Immature natural killer cell (primary cell): ENCODE measurements at regions not wholly inside any gene's neighbourhood (a gene's known extent, or its start where the extent isn't known, plus 50 kb on each side); places are given as distances from the start of the nearest gene placed in this dataset.

Experiments used
- DNase-seq, 3 donors: peaks; one replicate each; pipeline ENCODE4 v3.0.0; 2022; ENCODE audit warnings: mixed read lengths in 1 of 3
- H3K27ac Mint-ChIP-seq, 6 donors: one replicate each; pipeline ENCODE4 v1.8.0; 2020; ENCODE audit warnings: mixed read lengths in 6 of 6, mild to moderate bottlenecking in 5 of 6, inconsistent platforms in 4 of 6, moderate library complexity in 3 of 6
- H3K27me3 Mint-ChIP-seq, 3 donors: one replicate each; pipeline ENCODE4 v1.8.0; 2020 to 2021; ENCODE audit warnings: low read depth in 3 of 3, mild to moderate bottlenecking in 3 of 3, mixed read lengths in 3 of 3, moderate library complexity in 3 of 3, inconsistent platforms in 1 of 3
- H3K36me3 Mint-ChIP-seq, 3 donors: one replicate each; pipeline ENCODE4 v1.8.0; 2020; ENCODE audit warnings: mixed read lengths in 3 of 3, inconsistent platforms in 2 of 3, mild to moderate bottlenecking in 2 of 3
- H3K4me1 Mint-ChIP-seq, 2 donors: one replicate each; pipeline ENCODE4 v1.8.0; 2020; ENCODE audit warnings: inconsistent platforms in 2 of 2, mild to moderate bottlenecking in 2 of 2, mixed read lengths in 2 of 2, moderate library complexity in 1 of 2
- H3K4me3 Mint-ChIP-seq, 5 donors: one replicate each; pipeline ENCODE4 v1.8.0; 2020; ENCODE audit warnings: mild to moderate bottlenecking in 5 of 5, mixed read lengths in 5 of 5, inconsistent platforms in 3 of 5, moderate library complexity in 3 of 5
- H3K9me3 Mint-ChIP-seq, 6 donors: one replicate each; pipeline ENCODE4 v1.8.0; 2020; ENCODE audit warnings: mild to moderate bottlenecking in 6 of 6, mixed read lengths in 6 of 6, inconsistent platforms in 4 of 6, moderate library complexity in 3 of 6

DNA sequence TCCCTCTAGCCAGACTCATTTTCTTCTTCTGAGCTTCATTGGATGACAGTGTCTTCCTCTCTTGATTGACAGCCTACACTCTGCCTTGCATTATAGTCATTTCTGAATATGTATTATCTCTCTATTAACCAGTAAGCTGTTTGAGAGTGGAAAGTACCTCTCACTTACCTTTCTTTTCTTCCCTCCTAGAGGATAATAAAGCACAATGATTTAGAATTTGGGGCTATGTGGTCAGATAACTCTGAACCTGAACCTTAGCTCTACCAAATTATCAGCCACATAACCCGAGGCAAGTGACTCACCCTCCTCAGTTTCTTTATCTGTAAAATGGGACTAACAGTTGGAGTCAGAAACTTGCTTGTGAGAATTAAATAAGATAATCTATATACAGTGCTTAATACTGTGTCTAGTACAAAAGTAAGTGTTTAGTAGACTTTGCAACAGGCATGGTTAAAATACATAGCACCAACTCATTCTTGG lies 331.8 kb upstream of the TBL1XR1 start:
- H3K9me3 Mint-ChIP-seq = no peaks in the 10 kb centered on the region
- H3K4me1 Mint-ChIP-seq = peaks cover 21 to 32% of the 10 kb centered on the region in 2 donors
- H3K36me3 Mint-ChIP-seq = no peaks in the 10 kb centered on the region
- H3K27ac Mint-ChIP-seq = no peak overlapping the region
- no peak overlapping the region for H3K4me3 Mint-ChIP-seq
- H3K27me3 Mint-ChIP-seq = peaks cover 0 to 2% (median 2%) of the 10 kb centered on the region in 3 donors
- no peak for DNase-seq

DNA sequence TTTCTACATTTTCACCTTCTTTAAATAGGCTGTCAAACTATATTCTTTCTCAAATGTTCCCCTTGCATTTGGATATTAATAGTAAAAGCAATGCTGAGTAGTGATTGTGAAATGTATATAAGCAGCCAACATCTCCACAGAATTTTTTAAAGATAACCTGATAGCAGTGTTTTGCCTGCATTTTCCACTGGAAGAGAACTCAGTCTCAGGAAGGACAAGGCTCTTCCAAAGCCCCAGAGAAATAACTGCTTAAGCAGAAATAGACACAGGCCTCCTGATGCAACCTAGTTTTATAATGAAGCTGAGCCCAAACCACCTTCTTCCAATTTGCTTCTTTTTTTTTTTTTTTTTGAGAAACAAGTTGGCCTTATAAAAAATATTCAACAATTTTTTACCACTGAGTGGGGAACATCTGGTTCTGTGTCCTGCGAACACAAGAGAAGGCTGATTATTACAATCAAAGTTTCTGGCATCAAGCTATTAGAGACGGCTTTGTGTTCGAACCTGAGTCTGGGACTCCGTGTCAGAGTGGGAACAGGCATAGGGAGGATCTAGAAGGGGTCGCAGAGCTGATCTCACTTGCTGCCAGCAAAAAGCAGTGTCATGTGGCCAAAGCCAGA lies 332.5 kb upstream of the TBL1XR1 start:
- Mint-ChIP-seq H3K9me3 (no peaks in the 10 kb centered on the region), H3K4me3 (no peak overlapping the region), H3K4me1 (peaks cover 19 to 29% of the 10 kb centered on the region in 2 donors), H3K27ac (no peak overlapping the region), H3K27me3 (peaks cover 0 to 2% (median 2%) of the 10 kb centered on the region in 3 donors), H3K36me3 (no peaks in the 10 kb centered on the region)
- no peak for DNase-seq

DNA sequence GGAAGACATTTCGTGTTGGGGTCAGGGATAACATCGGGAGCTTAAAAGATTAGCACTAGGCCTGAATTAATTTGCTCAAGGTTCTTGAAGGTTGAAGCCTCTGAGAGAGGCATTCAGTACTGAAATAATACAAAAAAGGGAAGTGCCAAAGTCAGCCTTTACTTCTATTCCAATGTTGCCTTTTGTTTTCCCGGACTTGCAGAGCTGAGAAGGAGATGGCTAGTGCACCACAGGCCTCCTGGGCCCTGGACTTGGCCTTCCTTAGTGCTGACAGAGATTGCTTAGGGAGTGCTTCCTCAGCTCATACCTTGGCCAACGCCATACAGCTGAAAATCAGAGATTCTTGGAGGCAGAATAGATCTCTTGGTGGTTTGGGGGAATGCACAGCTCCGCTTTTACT lies 333.6 kb upstream of the TBL1XR1 start:
- peaks cover 8 to 18% of the 10 kb centered on the region in 2 donors for H3K4me1 Mint-ChIP-seq
- DNase-seq = no peak
- no peaks in the 10 kb centered on the region for H3K9me3 Mint-ChIP-seq
- H3K27me3 Mint-ChIP-seq = peaks cover 0 to 2% (median 2%) of the 10 kb centered on the region in 3 donors
- no peak overlapping the region for H3K27ac Mint-ChIP-seq
- peaks cover 0 to 3% (median 0%) of the 10 kb centered on the region in 3 donors for H3K36me3 Mint-ChIP-seq
- no peak overlapping the region for H3K4me3 Mint-ChIP-seq

DNA sequence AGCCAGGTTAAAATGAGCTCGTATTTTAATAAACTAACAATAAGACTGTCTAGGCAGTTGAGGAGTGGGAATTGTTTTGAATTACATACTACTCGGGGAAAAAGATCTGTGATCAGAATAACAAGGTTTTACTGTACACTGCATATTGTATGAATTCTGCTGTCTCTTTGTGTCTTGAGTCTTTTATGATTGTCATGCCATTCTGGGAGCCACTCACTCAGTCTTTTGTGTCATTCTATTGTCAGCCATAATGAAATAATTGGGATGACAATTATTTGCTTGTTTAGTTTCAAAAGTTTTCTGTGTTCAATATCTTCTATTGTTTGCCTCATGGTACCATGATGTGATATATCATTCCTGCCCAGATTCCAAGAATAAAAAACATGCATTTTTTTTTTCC lies 339.6 kb upstream of the TBL1XR1 start:
- Mint-ChIP-seq H3K27me3 (peaks cover 0 to 4% (median 2%) of the 10 kb centered on the region in 3 donors), H3K27ac (peak overlapping the region in 1 of 6 donors; percentile 8), H3K4me3 (no peak overlapping the region), H3K9me3 (no peaks in the 10 kb centered on the region), H3K36me3 (peaks cover 0 to 3% (median 0%) of the 10 kb centered on the region in 3 donors), H3K4me1 (peaks cover 46 to 49% of the 10 kb centered on the region in 2 donors)
- no peak for DNase-seq

DNA sequence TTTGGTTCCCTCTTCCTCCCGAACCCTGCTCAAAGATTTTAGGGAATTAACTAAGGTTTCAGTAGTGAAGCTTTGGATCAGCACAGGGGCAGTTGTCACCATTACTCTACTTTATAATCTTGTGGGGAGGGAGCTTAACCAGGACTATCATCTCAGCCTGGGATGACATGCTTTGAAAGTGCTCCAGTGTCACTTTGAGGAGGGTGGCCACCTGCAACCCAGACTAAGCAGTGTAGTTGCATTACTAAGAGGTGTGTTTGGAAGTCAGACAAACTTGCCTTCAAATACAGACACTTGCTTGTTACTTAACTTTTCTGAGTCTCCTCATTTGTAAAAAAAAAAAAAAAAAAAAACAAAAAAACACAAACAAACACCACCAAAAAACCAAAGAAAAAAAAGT lies 340.3 kb upstream of the TBL1XR1 start:
- Mint-ChIP-seq H3K9me3 (no peaks in the 10 kb centered on the region), H3K4me3 (peak overlapping the region in 3 of 5 donors; percentile 17 to 88 (median 23)), H3K4me1 (peaks cover 46 to 49% of the 10 kb centered on the region in 2 donors), H3K27me3 (peaks cover 0 to 4% (median 0%) of the 10 kb centered on the region in 3 donors), H3K27ac (peak overlapping the region in 3 of 6 donors; percentile 88 to 91 (median 91)), H3K36me3 (peaks cover 0 to 3% (median 0%) of the 10 kb centered on the region in 3 donors)
- no peak for DNase-seq

DNA sequence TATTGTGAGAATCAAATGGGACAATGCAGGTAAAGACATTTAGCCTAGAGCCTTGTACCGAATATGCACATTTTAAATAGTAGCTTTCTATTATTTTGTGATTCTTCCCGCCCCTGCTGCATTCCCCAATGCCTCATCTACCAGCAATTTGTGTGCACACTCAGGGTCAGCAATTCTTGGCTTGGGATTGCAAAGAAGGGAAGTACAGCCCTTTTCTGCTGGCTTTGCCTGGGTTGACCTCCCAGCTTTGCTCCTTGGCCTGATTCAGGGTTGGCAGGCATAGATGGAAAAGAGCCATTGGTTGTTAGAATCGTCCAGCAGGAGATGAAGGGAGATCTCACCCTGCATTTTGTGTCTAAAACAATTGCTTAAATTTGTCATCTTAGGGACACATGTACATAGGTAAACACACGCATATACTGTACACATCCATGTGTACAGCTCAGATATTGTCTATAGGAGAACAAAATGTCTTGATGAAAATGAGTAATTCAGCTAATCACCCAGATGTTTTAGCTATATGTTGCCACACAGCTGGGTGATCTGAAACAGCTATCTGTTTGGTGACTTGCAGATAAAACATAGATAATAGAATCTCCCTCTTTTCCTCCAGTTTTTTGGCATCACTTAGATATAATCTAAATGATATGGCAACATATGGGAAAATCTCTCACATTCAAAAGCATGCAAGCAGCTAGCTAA lies 340.9 kb upstream of the TBL1XR1 start:
- Mint-ChIP-seq H3K4me1 (peaks cover 46 to 49% of the 10 kb centered on the region in 2 donors), H3K9me3 (no peaks in the 10 kb centered on the region), H3K27ac (peak overlapping the region; percentile 76 to 91 (median 89))

GRCh38 chr3:177538750-177539730 lies 341.8 kb upstream of the TBL1XR1 start:
- DNase-seq = peak; percentile 29 to 55 (median 51)
- H3K4me3 Mint-ChIP-seq = peak overlapping the region; percentile 75 to 88 (median 79)
- H3K9me3 Mint-ChIP-seq = no peaks in the 10 kb centered on the region
- H3K4me1 Mint-ChIP-seq = peaks cover 46 to 49% of the 10 kb centered on the region in 2 donors
- peaks cover 0 to 4% (median 3%) of the 10 kb centered on the region in 3 donors for H3K27me3 Mint-ChIP-seq
- H3K36me3 Mint-ChIP-seq = peaks cover 0 to 3% (median 0%) of the 10 kb centered on the region in 3 donors
- peak overlapping the region; percentile 76 to 91 (median 89) for H3K27ac Mint-ChIP-seq

More for the DNA sequence above, 340.9 kb upstream of the TBL1XR1 start:
- Mint-ChIP-seq H3K4me3 (peak overlapping the region; percentile 75 to 88 (median 79)), H3K27me3 (peaks cover 0 to 4% (median 0%) of the 10 kb centered on the region in 3 donors), H3K36me3 (peaks cover 0 to 3% (median 0%) of the 10 kb centered on the region in 3 donors)
- DNase-seq = no peak

DNA sequence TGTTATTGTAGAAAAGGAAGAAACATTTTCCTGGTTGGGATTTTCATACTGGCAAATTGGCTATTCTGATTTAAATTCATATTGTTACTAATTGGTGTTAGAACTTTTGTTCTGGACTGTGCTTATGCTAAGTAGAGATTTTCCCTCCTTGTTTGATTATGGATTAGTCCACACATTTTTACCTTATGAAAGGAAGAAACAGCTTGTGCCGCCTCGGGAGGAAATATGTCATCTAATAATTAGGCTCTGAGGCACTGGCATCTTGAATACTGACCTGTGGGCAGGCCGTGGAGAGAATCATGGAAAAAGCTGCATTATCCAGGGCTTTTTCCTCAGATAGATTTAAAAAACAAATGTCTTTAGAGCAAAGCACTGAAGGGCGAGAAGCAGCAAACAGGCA lies 344.3 kb upstream of the TBL1XR1 start:
- peaks cover 45 to 48% of the 10 kb centered on the region in 2 donors for H3K4me1 Mint-ChIP-seq
- peaks cover 0 to 6% (median 4%) of the 10 kb centered on the region in 3 donors for H3K27me3 Mint-ChIP-seq
- peak overlapping the region in 1 of 6 donors; percentile 38 for H3K27ac Mint-ChIP-seq
- DNase-seq = no peak
- no peaks in the 10 kb centered on the region for H3K36me3 Mint-ChIP-seq
- H3K9me3 Mint-ChIP-seq = no peaks in the 10 kb centered on the region
- H3K4me3 Mint-ChIP-seq = no peak overlapping the region

DNA sequence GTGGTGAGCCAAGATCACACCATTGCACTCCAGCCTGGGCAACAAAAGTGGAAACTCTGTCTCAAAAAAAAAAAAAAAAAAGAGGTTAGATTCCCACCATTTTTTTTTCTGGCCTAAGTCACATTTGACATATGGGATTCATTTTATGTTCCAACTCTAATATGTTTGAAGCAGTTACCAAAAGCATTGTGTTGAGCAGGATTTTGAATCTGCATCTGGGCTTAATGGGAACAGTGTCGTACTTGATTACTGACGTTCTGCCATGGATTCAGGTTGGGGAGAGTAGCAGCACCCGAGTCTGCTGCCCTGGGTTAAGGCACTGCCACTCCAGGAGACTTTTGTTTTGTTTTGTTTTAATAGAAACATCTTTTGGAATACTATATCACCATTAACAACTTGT lies 348.7 kb upstream of the TBL1XR1 start:
- peaks cover 7 to 10% of the 10 kb centered on the region in 2 donors for H3K4me1 Mint-ChIP-seq
- no peaks in the 10 kb centered on the region for H3K9me3 Mint-ChIP-seq
- peaks cover under 1 to 9% (median 2%) of the 10 kb centered on the region in 3 donors for H3K27me3 Mint-ChIP-seq
- no peak overlapping the region for H3K4me3 Mint-ChIP-seq
- H3K27ac Mint-ChIP-seq = no peak overlapping the region
- no peak for DNase-seq
- H3K36me3 Mint-ChIP-seq = peaks cover 0 to 4% (median 0%) of the 10 kb centered on the region in 3 donors

GRCh38 chr3:177547711-177548350 lies 350.5 kb upstream of the TBL1XR1 start:
- Mint-ChIP-seq H3K27ac (peak overlapping the region in 1 of 6 donors; percentile 47), H3K9me3 (no peaks in the 10 kb centered on the region), H3K4me3 (no peak overlapping the region), H3K27me3 (peaks cover 0 to 9% (median 5%) of the 10 kb centered on the region in 3 donors), H3K4me1 (peaks cover 17 to 21% of the 10 kb centered on the region in 2 donors), H3K36me3 (peaks cover 0 to 4% (median 0%) of the 10 kb centered on the region in 3 donors)
- no peak for DNase-seq

- H3K4me1 Mint-ChIP-seq = peaks cover 34 to 49% of the 10 kb centered on the region in 2 donors
- H3K4me3 Mint-ChIP-seq = peak overlapping the region in 1 of 5 donors; percentile 43
- H3K27ac Mint-ChIP-seq = peak overlapping the region in 3 of 6 donors; percentile 18 to 68 (median 30)
- H3K9me3 Mint-ChIP-seq = no peaks in the 10 kb centered on the region
- no peak for DNase-seq
- H3K36me3 Mint-ChIP-seq = peaks cover 0 to 4% (median 0%) of the 10 kb centered on the region in 3 donors
- peaks cover 0 to 6% (median 5%) of the 10 kb centered on the region in 3 donors for H3K27me3 Mint-ChIP-seq
These were observed 353.4 kb upstream of the TBL1XR1 start for GRCh38 chr3:177550667-177551066.

DNA sequence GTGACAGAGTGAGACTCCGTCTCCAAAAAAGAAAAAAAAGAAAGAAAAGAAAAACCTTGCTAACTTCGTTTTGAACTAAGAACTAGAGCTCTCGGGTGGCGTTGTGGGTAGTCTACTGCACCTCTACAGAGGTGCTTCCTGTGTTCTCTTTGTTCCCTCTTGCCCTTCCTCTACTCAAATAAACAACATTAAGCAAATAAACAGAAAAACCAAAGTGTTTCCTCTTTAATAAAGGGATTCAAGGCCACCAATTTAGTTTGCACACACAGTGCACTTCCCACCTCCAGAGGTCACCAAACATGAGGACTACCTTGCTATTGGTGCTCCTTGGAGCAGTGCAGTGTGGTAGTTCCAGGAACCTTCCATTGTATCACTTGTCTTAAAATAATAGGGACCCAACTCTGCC lies 354.2 kb upstream of the TBL1XR1 start:
- Mint-ChIP-seq H3K4me1 (peaks cover 35 to 52% of the 10 kb centered on the region in 2 donors), H3K36me3 (peaks cover 0 to 4% (median 3%) of the 10 kb centered on the region in 3 donors), H3K9me3 (no peaks in the 10 kb centered on the region), H3K4me3 (peak overlapping the region in 2 of 5 donors; percentile 11 to 45), H3K27ac (peak overlapping the region in 3 of 6 donors; percentile 21 to 56 (median 53)), H3K27me3 (peaks cover 0 to 5% (median 3%) of the 10 kb centered on the region in 3 donors)
- DNase-seq = no peak
